Endothelial cell of umbilical vein (primary cell): ENCODE measurements at regions not wholly inside any gene's neighbourhood (a gene's known extent, or its start where the extent isn't known, plus 50 kb on each side); places are given as distances from the start of the nearest gene placed in this dataset.

Experiments
- CTCF ChIP-seq, 2 donors: IDR thresholded peaks; 1 replicate in 1 of 2; 2 replicates in 1 of 2; pipeline ENCODE4 v1.5.1; 2011; ENCODE audit warnings: low read length in 2 of 2, mild to moderate bottlenecking in 2 of 2, moderate library complexity in 2 of 2, control low read depth in 1 of 2, inconsistent platforms in 1 of 2, low read depth in 1 of 2; ENCODE audit not compliant: insufficient read depth in 1 of 2; ENCODE audit errors: extremely low read depth in 1 of 2
- EZH2 ChIP-seq: IDR thresholded peaks from 2 replicates; pipeline ENCODE4 v1.6.1; 2012; ENCODE audit warnings: borderline replicate concordance, low read depth, mild to moderate bottlenecking, moderate library complexity, low read length, inconsistent platforms; ENCODE audit not compliant: severe bottlenecking

GRCh38 chr13:105363261-105364190 is 1171.9 kb downstream of the EFNB2 start:
- TF ChIP-seq CTCF (IDR thresholded peaks at IDR 0.05; ENCODE audit: extremely low read depth in 1 of 2, insufficient read depth in 1 of 2, low read depth in 1 of 2, low read length in 2 of 2) (no peak), EZH2 (no peak)
